Psoas muscle (tissue), 7 donors: ENCODE measurements at regions not wholly inside any gene's neighbourhood (a gene's known extent, or its start where the extent isn't known, plus 50 kb on each side); places are given as distances from the start of the nearest gene placed in this dataset.
"Not testable (repeated sequence)": the region's sequence is repeated elsewhere in the genome, so short reads cannot be mapped to it uniquely, and the experiment has no call there.

Experiments
- ATAC-seq, 4 donors: fragments of 200-7000 bp; cut with Tn5 transposase; one replicate each; pipeline ENCODE4 v1.9.1; 2020; ENCODE audit warnings: moderate library complexity in 3 of 4, mild to moderate bottlenecking in 2 of 4
- DNase-seq, 2 donors: peaks; one replicate each; pipeline ENCODE4 v3.0.0-alpha.2; 2020
- H3K27ac ChIP-seq: fragments of 200-600 bp; one replicate; pipeline ENCODE4 v1.8.0; 2022
- H3K27me3 ChIP-seq, 3 donors: fragments of 200-600 bp in 1 of 3; one replicate each; pipeline versions ENCODE4 v1.6.1 to v1.8.0; 2013 to 2022; ENCODE audit warnings: low read length in 2 of 3, mild to moderate bottlenecking in 2 of 3, moderate library complexity in 1 of 3; ENCODE audit not compliant: insufficient read depth in 3 of 3
- H3K36me3 ChIP-seq, 2 donors: fragments of 200-600 bp in 1 of 2; one replicate each; pipeline versions ENCODE4 v1.6.1 to v1.8.0; 2013 to 2022; ENCODE audit warnings: low read depth in 1 of 2, mild to moderate bottlenecking in 1 of 2, moderate library complexity in 1 of 2; ENCODE audit not compliant: insufficient read depth in 1 of 2
- H3K4me1 ChIP-seq: fragments of 200-600 bp; one replicate; pipeline ENCODE4 v1.8.0; 2022
- H3K4me3 ChIP-seq: fragments of 200-600 bp; one replicate; pipeline ENCODE4 v1.8.0; 2022; ENCODE audit warnings: mild to moderate bottlenecking
- H3K9me3 ChIP-seq: fragments of 200-600 bp; one replicate; pipeline ENCODE4 v1.8.0; 2022
- CTCF ChIP-seq: fragments of 200-600 bp; IDR thresholded peaks from one replicate; pipeline ENCODE4 v1.8.0; 2022; ENCODE audit warnings: antibody characterized with exemption
- WGBS, 3 donors: extraction: QIAGEN DNeasy Blood & Tissue Kit; methylation state at CpG; one replicate each; pipeline versions ENCODE4 v1.1.6 to v1.1.7; 2013; 5-methylcytosine and 5-hydroxymethylcytosine counted together
- intact Hi-C, 2 donors: fragments of 100-400 bp; cut with DNase I; formaldehyde crosslinking; loops; one replicate each; pipeline versions ENCODE4 v1.11.0 to v1.14.2; 2022
- donor health status: healthy with polysubstance abuse.
- donor health status: DM: no; HTN: no; CAD: no; lungs with moderate emphysema.
- donor health status: Bipolar disorder and iron deficiency.
- donor health status: healthy.
- donor health status: DM: yes; HTN: yes; CAD: no.
- donor health status: DM: no; HTN: no; CAD: no.
- donor health status: DM: yes; HTN: yes; CAD: no.

- no peak for TF ChIP-seq CTCF
- DNase-seq (no peak), ATAC-seq (no peak)
- Histone ChIP-seq H3K9me3 (no peaks in the 10 kb centered on the region), H3K4me3 (no peak overlapping the region), H3K4me1 (no peaks in the 10 kb centered on the region), H3K27ac (no peak overlapping the region), H3K36me3 (no peaks in the 10 kb centered on the region), H3K27me3 (no peaks in the 10 kb centered on the region)
- intact Hi-C loops = no loop called here
Observed at GRCh38 chr12:27162229-27162537, 79.8 kb upstream of the C12orf71 start.

GRCh38 chr12:27163048-27163715 lies 80.8 kb upstream of the C12orf71 start:
- Histone ChIP-seq H3K36me3 (no peaks in the 10 kb centered on the region), H3K27ac (no peak overlapping the region), H3K27me3 (no peaks in the 10 kb centered on the region), H3K4me1 (no peaks in the 10 kb centered on the region), H3K9me3 (no peaks in the 10 kb centered on the region), H3K4me3 (no peak overlapping the region)
- no peak for ATAC-seq
- intact Hi-C loops = no loop called here
- DNase-seq = no peak
- TF ChIP-seq CTCF = no peak
- WGBS, 3 donors = 47 to 70% (median 69%) methylated on average over 3 of the region's 3 CpGs

- WGBS, 3 donors = 87 to 96% (median 93%) methylated on average over 1 of the region's 1 CpG
- Histone ChIP-seq H3K4me1 (no peaks in the 10 kb centered on the region), H3K4me3 (no peak overlapping the region), H3K9me3 (no peaks in the 10 kb centered on the region), H3K27me3 (no peaks in the 10 kb centered on the region), H3K27ac (no peak overlapping the region), H3K36me3 (no peaks in the 10 kb centered on the region)
- TF ChIP-seq CTCF = no peak
- intact Hi-C loops = no loop called here
- ATAC-seq = no peak
- no peak for DNase-seq
Observed at GRCh38 chr12:27163894-27164293, 80.2 kb upstream of the STK38L start.

GRCh38 chr12:27164330-27165040 lies 79.6 kb upstream of the STK38L start:
- no peak overlapping the region for H3K4me3 ChIP-seq
- no peaks in the 10 kb centered on the region for H3K9me3 ChIP-seq
- intact Hi-C loops = no loop called here
- no peak for DNase-seq
- ATAC-seq = peak in 2 of 4 donors; percentile 63 to 70
- no peaks in the 10 kb centered on the region for H3K27me3 ChIP-seq
- TF ChIP-seq CTCF = no peak
- no peaks in the 10 kb centered on the region for H3K4me1 ChIP-seq
- no peaks in the 10 kb centered on the region for H3K36me3 ChIP-seq
- no peak overlapping the region for H3K27ac ChIP-seq
- 70 to 88% (median 73%) methylated on average over 2 of the region's 2 CpGs for WGBS, 3 donors

DNA sequence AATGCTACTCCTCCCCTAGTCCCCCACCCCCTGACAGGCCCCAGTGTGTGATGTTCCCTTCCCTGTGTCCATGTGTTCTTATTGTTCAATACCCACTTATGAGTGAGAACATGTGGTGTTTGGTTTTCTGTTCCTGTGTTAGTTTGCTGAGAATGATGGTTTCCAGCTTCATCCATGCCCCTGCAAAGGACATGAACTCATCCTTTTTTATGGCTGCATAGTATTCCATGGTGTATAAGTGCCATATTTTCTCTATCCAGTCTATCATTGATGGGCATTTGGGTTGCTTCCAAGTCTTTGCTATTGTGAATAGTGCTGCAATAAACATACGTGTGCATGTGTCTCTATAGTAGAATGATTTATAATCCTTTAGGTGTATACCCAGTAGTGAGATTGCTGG lies 78.1 kb upstream of the STK38L start:
- intact Hi-C loops, H3K4me3 ChIP-seq, H3K9me3 ChIP-seq, H3K27me3 ChIP-seq, ATAC-seq, H3K27ac ChIP-seq, H3K4me1 ChIP-seq, DNase-seq, H3K36me3 ChIP-seq: not testable (repeated sequence)
- WGBS, 3 donors = 78 to 90% (median 84%) methylated on average over 1 of the region's 1 CpG

DNA sequence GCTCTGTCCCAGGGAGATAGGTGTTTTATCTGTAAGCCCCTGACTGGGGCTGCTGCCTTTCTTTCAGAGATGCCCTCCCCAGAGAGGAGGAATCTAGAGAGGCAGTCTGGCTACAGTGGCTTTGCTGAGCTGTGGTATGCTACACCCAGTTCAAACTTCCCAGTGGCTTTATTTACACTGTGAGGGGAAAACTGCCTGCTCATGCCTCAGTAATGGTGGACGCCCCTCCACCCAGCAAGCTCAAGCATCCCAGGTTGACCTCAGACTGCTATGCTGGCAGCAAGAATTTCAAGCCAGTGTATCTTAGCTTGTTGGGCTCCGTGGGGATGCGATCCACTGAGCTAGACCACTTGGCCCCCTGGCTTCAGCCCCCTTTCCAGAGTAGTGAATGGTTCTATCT lies 72.6 kb upstream of the STK38L start:
- H3K27ac ChIP-seq, H3K27me3 ChIP-seq, ATAC-seq, H3K36me3 ChIP-seq, intact Hi-C loops, H3K4me1 ChIP-seq, DNase-seq, H3K4me3 ChIP-seq, H3K9me3 ChIP-seq: not testable (repeated sequence)
- 96 to 100% (median 96%) methylated on average over 3 of the region's 3 CpGs for WGBS, 3 donors
